NCI-H2029 (cell line): ENCODE measurements at regions not wholly inside any gene's neighbourhood (a gene's known extent, or its start where the extent isn't known, plus 50 kb on each side); places are given as distances from the start of the nearest gene placed in this dataset.
A peak's percentile ranks its signal among the peaks of the same experiment; 100 is the strongest.

Experiments
- DNase-seq: peaks from one replicate; lab custom pipeline; 2025; lab: John Stamatoyannopoulos, UW

- DNase-seq = no peak
Measured at GRCh38 chr12:59041241-59042121, 121.2 kb upstream of the LRIG3 start.

GRCh38 chr12:59040656-59041055 is 120.4 kb upstream of the LRIG3 start:
- DNase-seq = no peak

- no peak for DNase-seq
Measured at GRCh38 chr12:59040043-59040442, 119.7 kb upstream of the LRIG3 start.

GRCh38 chr12:59039005-59039404 is 118.7 kb upstream of the LRIG3 start:
- no peak for DNase-seq

GRCh38 chr12:59036973-59037762 is 116.9 kb upstream of the LRIG3 start:
- DNase-seq = no peak

GRCh38 chr12:59036347-59036746 is 116.0 kb upstream of the LRIG3 start:
- no peak for DNase-seq

GRCh38 chr12:59031313-59031712 is 111.0 kb upstream of the LRIG3 start:
- DNase-seq = no peak

GRCh38 chr12:59030415-59030814 is 110.1 kb upstream of the LRIG3 start:
- peak; percentile 20 for DNase-seq

GRCh38 chr12:59027199-59027598 is 106.9 kb upstream of the LRIG3 start:
- DNase-seq = no peak

- DNase-seq = no peak
Measured at GRCh38 chr12:59023861-59024424, 103.6 kb upstream of the LRIG3 start.

- no peak for DNase-seq
Measured at GRCh38 chr12:59020073-59020946, 100.0 kb upstream of the LRIG3 start.

- DNase-seq = no peak
Measured at GRCh38 chr12:59014885-59015284, 94.6 kb upstream of the LRIG3 start.

- no peak for DNase-seq
Measured at GRCh38 chr12:59010941-59011340, 90.6 kb upstream of the LRIG3 start.

- DNase-seq = no peak
Measured at GRCh38 chr12:59010118-59010517, 89.8 kb upstream of the LRIG3 start.

GRCh38 chr12:59007620-59008019 is 87.3 kb upstream of the LRIG3 start:
- DNase-seq = no peak

GRCh38 chr12:59005193-59005955 is 85.1 kb upstream of the LRIG3 start:
- no peak for DNase-seq

GRCh38 chr12:59004456-59004855 is 84.2 kb upstream of the LRIG3 start:
- no peak for DNase-seq

GRCh38 chr12:58995666-58996363 is 75.5 kb upstream of the LRIG3 start:
- DNase-seq = no peak

GRCh38 chr12:58988643-58989344 is 68.5 kb upstream of the LRIG3 start:
- DNase-seq = no peak

GRCh38 chr12:58981961-58982360 is 61.7 kb upstream of the LRIG3 start:
- DNase-seq = no peak
